Fibroblast of the conjunctiva (primary cell): ENCODE measurements at regions not wholly inside any gene's neighbourhood (a gene's known extent, or its start where the extent isn't known, plus 50 kb on each side); places are given as distances from the start of the nearest gene placed in this dataset.
"Not testable (repeated sequence)": the region's sequence is repeated elsewhere in the genome, so short reads cannot be mapped to it uniquely, and the experiment has no call there.

Experiments
- DNase-seq: peaks from one replicate; pipeline ENCODE4 v3.0.0-alpha.2; 2010; ENCODE audit warnings: low read depth

GRCh38 chr7:145919712-145920111 lies 196.9 kb upstream of the CNTNAP2 start:
- no peak for DNase-seq

GRCh38 chr7:145916776-145917175 lies 199.8 kb upstream of the CNTNAP2 start:
- DNase-seq: no peak

GRCh38 chr7:145915679-145916078 lies 200.9 kb upstream of the CNTNAP2 start:
- no peak for DNase-seq

- no peak for DNase-seq
Measured at GRCh38 chr7:145909991-145910513, 206.5 kb upstream of the CNTNAP2 start.

- no peak for DNase-seq
Measured at GRCh38 chr7:145903658-145904057, 212.9 kb upstream of the CNTNAP2 start.

- DNase-seq: no peak
Measured at GRCh38 chr7:145902123-145902522, 214.5 kb upstream of the CNTNAP2 start.

GRCh38 chr7:145899938-145900337 lies 216.7 kb upstream of the CNTNAP2 start:
- DNase-seq: no peak

GRCh38 chr7:145893925-145894535 lies 222.6 kb upstream of the CNTNAP2 start:
- no peak for DNase-seq

- DNase-seq: no peak
Measured at GRCh38 chr7:145884716-145885514, 231.7 kb upstream of the CNTNAP2 start.

- DNase-seq: no peak
Measured at GRCh38 chr7:145876376-145876775, 240.2 kb upstream of the CNTNAP2 start.

GRCh38 chr7:145875267-145875666 lies 241.3 kb upstream of the CNTNAP2 start:
- no peak for DNase-seq

GRCh38 chr7:145868935-145869334 lies 247.7 kb upstream of the CNTNAP2 start:
- no peak for DNase-seq

GRCh38 chr7:145862212-145862611 lies 254.4 kb upstream of the CNTNAP2 start:
- DNase-seq: no peak

GRCh38 chr7:145860809-145861208 lies 255.8 kb upstream of the CNTNAP2 start:
- no peak for DNase-seq

GRCh38 chr7:145850636-145851035 lies 266.0 kb upstream of the CNTNAP2 start:
- DNase-seq: no peak

GRCh38 chr7:145848691-145849090 lies 267.9 kb upstream of the CNTNAP2 start:
- no peak for DNase-seq

- DNase-seq: no peak
Measured at GRCh38 chr7:145845345-145845744, 271.3 kb upstream of the CNTNAP2 start.

- DNase-seq: no peak
Measured at GRCh38 chr7:145839814-145840213, 276.8 kb upstream of the CNTNAP2 start.

- no peak for DNase-seq
Measured at GRCh38 chr7:145831616-145832206, 284.9 kb upstream of the CNTNAP2 start.

GRCh38 chr7:145817687-145818086 lies 298.9 kb upstream of the CNTNAP2 start:
- DNase-seq: no peak

GRCh38 chr7:145812218-145812617 lies 304.4 kb upstream of the CNTNAP2 start:
- no peak for DNase-seq

GRCh38 chr7:145805496-145805895 lies 311.1 kb upstream of the CNTNAP2 start:
- not testable (repeated sequence) for DNase-seq

GRCh38 chr7:145797507-145797906 lies 319.1 kb upstream of the CNTNAP2 start:
- DNase-seq: no peak
